LNCaP clone FGC (cell line): ENCODE measurements at regions not wholly inside any gene's neighbourhood (a gene's known extent, or its start where the extent isn't known, plus 50 kb on each side); places are given as distances from the start of the nearest gene placed in this dataset.

Experiments used
- DNase-seq: peaks from one replicate; pipeline ENCODE4 v3.0.0-alpha.2; 2011; ENCODE audit warnings: low read depth
- H3K4me3 ChIP-seq: 2 replicates; pipeline ENCODE4 v1.5.1; 2011; ENCODE audit warnings: mild to moderate bottlenecking, low read depth, low read length, control low read depth
- TF ChIP-seq, protein P1 (sequence below): IDR thresholded peaks from 2 replicates; pipeline ENCODE4 v1.5.1; 2012; ENCODE audit warnings: mild to moderate bottlenecking; ENCODE audit not compliant: control insufficient read depth, insufficient read depth; ENCODE audit errors: extremely low read depth

DNA sequence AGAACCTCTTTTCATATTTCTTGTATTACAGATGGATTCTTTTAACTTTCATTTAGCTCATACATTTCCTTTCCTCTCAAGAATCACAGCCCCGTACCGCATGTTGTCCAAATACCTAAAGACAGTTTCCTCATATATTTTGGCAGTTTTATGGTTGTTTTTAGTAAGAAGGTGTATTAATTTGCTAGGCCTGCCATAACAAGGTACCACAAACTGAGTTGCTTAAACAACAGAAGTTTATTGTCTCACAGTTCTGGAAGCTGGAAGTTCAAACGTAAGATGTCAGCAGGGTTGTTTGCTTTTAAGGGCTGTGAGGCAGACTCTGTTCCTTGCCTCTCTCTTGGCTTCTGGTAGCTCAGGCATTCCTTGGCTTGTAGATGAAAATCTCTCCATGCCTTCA is 343.2 kb upstream of the TNP1 start:
- TF ChIP-seq, protein P1, sequence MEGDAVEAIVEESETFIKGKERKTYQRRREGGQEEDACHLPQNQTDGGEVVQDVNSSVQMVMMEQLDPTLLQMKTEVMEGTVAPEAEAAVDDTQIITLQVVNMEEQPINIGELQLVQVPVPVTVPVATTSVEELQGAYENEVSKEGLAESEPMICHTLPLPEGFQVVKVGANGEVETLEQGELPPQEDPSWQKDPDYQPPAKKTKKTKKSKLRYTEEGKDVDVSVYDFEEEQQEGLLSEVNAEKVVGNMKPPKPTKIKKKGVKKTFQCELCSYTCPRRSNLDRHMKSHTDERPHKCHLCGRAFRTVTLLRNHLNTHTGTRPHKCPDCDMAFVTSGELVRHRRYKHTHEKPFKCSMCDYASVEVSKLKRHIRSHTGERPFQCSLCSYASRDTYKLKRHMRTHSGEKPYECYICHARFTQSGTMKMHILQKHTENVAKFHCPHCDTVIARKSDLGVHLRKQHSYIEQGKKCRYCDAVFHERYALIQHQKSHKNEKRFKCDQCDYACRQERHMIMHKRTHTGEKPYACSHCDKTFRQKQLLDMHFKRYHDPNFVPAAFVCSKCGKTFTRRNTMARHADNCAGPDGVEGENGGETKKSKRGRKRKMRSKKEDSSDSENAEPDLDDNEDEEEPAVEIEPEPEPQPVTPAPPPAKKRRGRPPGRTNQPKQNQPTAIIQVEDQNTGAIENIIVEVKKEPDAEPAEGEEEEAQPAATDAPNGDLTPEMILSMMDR = no peak
- DNase-seq = no peak
- no peak overlapping the region for H3K4me3 ChIP-seq

DNA sequence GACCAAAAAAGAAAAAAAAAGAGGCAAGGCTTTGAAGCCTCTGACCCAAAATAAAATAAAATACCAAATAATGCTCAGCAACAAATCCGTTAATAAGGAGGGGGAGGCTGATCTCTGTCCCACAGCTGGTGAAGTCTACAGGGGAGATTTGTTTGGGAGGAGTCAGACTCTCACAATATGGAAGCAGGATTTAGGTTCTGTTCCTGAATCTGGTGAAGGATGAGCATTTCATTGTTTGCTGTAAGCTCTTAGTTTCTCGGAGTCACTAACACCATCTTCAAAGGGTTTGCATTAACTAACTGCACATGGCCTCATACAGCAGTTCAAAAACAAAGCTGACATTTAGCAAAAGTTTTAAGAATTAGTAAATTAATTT is 339.4 kb upstream of the TNP1 start:
- TF ChIP-seq, protein P1 = no peak
- H3K4me3 ChIP-seq = no peak overlapping the region
- no peak for DNase-seq

DNA sequence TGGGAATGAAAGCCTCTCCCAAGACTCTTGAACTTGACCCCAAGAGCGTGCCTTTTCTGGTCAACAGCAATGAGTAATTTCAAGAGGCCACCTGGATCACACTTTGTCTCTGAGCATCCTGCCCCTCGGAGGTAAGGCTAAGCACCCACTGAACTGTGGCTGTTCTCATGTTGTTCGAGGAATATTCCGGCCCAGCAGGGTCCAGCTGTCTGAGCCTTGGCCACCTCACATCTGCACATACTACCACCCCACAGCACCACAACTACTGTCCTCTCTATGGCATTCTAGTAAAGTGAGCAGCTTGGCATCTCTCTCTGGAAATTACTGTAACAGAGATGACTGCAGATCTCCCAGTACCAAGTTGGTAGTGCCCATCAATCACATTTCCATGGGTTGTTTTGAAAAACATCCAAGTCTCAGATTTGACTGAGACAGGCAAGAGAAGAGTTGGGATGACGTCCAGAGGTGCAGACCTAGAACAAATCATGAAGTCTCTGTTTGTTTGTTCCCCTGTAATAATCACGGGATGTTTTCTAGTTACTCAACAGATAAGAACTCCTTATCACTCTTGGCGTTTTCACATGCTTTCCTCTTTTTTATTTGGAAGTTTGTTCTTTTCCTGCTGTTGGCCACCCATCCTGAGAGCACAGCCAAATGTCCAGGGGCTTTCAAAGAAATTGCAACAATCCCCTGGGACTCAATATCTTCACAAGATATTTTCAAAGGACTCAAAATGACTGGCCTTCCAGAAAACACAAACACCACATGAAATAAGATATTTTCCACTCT is 336.0 kb upstream of the TNP1 start:
- peak; percentile 41 for DNase-seq
- TF ChIP-seq, protein P1 = no peak
- H3K4me3 ChIP-seq = no peak overlapping the region

DNA sequence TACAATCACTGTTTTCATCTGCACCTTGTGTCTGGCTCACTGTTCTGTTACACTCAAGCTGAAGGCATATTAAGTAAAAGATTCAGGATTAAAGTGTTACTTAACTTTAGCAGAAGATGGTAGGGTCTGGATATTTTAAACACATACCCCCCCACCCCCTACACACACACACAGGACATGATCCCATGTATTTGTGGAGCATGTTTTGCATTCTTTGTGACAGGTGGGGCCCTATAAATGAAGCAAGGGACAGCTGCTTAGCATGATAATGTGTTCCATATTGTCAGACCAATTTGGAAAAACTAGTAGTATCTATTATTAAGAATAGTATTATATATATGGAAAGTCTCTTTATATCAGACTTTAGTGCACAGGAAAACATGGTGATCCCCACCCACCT is 335.2 kb upstream of the TNP1 start:
- DNase-seq = no peak
- TF ChIP-seq, protein P1 = no peak
- H3K4me3 ChIP-seq = no peak overlapping the region

DNA sequence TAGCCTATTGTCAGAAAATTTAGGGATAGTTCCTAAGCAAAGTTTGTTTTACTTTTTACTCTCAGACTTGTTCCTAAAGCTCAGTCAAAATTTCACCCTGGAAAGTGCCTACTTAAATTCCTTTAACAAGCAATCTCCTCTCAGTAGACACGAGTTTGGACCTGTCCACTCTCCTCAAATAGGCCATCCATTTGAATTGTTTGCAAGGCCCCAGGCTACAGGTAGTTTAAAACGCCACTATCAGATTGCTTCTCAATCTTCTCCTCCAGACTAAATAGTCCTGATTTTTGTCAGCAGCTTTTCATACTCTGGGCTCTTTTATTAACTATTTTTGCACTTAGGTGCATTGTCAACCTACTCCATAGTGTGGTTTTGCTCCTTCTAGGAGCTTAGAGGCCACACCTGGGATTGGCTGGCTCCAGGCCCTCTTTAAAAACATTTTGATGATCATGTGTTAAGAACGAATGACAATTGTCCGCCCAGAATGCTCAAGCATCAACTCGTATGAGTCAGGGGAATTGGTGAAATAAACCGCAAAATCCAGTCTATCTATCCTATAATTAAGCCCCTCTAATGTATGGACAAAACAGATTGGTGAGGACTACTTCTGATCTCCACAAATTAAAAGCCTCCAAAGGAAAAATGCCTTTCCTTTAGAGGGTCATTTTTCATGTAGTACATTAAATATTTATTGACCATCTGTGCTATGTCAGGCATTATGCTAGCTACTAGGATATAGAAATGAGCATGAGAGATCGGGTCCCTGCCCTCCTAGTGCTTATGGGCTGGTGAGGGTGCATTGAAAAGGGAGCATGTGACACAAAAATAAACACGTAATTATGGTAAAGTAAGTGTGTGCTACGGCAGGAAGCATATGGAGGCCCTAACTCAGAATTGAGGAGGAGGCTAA is 333.8 kb upstream of the TNP1 start:
- no peak overlapping the region for H3K4me3 ChIP-seq
- DNase-seq = no peak
- TF ChIP-seq, protein P1 = no peak

DNA sequence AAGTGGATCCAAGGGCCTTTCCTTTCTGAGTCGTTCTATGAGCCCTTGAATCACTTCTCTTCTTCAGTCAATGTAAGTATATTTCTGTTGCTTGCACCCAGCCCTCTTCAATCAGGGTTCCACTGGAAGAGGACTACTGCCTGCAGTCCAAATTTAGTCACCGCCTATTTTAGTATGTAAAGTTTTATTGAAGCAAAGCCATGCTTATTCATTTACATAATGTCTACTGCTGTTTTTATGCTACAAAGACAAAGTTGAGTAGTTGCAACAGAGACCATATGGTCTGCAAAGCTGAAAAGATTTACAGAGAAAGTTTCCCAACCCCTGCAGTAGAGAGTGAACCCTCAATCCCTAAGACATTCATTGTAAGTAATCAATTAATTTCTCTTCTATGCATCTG is 332.5 kb upstream of the TNP1 start:
- no peak overlapping the region for H3K4me3 ChIP-seq
- no peak for DNase-seq
- TF ChIP-seq, protein P1 = no peak
